ENCODE measurements at regions not wholly inside any gene's neighbourhood (a gene's known extent, or its start where the extent isn't known, plus 50 kb on each side); places are given as distances from the start of the nearest gene placed in this dataset.

GRCh38 chr17:70794738-70795137 is 625.4 kb downstream of the KCNJ2 start:
- POLR2A ChIA-PET: no interaction called here
- no TSS peak for BruUV-seq (replicated peaks)
- CTCF ChIA-PET: interaction anchor here (0.7 to 0.8 kb wide), 3 partner anchors 11 to 135 kb away, joined by 3 to 5 read pairs (median 3); no protein-coding TSS in a partner anchor
- intact Hi-C loops (cut with micrococcal nuclease): no loop called here
- no peaks in the 10 kb centered on the region for H3K27me3 Mint-ChIP-seq (ENCODE audit: insufficient read depth, unreplicated experiment)
- H3K4me3 Mint-ChIP-seq (ENCODE audit: unreplicated experiment): no peak overlapping the region
- TF ChIP-seq, protein P1, sequence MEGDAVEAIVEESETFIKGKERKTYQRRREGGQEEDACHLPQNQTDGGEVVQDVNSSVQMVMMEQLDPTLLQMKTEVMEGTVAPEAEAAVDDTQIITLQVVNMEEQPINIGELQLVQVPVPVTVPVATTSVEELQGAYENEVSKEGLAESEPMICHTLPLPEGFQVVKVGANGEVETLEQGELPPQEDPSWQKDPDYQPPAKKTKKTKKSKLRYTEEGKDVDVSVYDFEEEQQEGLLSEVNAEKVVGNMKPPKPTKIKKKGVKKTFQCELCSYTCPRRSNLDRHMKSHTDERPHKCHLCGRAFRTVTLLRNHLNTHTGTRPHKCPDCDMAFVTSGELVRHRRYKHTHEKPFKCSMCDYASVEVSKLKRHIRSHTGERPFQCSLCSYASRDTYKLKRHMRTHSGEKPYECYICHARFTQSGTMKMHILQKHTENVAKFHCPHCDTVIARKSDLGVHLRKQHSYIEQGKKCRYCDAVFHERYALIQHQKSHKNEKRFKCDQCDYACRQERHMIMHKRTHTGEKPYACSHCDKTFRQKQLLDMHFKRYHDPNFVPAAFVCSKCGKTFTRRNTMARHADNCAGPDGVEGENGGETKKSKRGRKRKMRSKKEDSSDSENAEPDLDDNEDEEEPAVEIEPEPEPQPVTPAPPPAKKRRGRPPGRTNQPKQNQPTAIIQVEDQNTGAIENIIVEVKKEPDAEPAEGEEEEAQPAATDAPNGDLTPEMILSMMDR (IDR thresholded peaks at IDR 0.05; ENCODE audit: unreplicated experiment): no peak
- no peaks in the 10 kb centered on the region for H3K9me3 Mint-ChIP-seq (ENCODE audit: unreplicated experiment)
- no peak overlapping the region for H3K27ac Mint-ChIP-seq (ENCODE audit: low read depth, unreplicated experiment)
- H3K4me1 Mint-ChIP-seq (ENCODE audit: insufficient read depth, unreplicated experiment): no peaks in the 10 kb centered on the region
- DNase-seq (ENCODE audit: unreplicated experiment): no peak
- H3K36me3 Mint-ChIP-seq (ENCODE audit: insufficient read depth, unreplicated experiment): no peaks in the 10 kb centered on the region

GRCh38 chr17:70795620-70796019 is 626.3 kb downstream of the KCNJ2 start:
- CTCF ChIA-PET: interaction anchor here (0.6 to 0.8 kb wide), 3 partner anchors 12 to 540 kb away, joined by 3 to 5 read pairs (median 3); no protein-coding TSS in a partner anchor
- POLR2A ChIA-PET: no interaction called here
- Mint-ChIP-seq H3K36me3 (ENCODE audit: insufficient read depth, unreplicated experiment) (no peaks in the 10 kb centered on the region), H3K27ac (ENCODE audit: low read depth, unreplicated experiment) (no peak overlapping the region), H3K4me3 (ENCODE audit: unreplicated experiment) (no peak overlapping the region), H3K27me3 (ENCODE audit: insufficient read depth, unreplicated experiment) (no peaks in the 10 kb centered on the region), H3K9me3 (ENCODE audit: unreplicated experiment) (no peaks in the 10 kb centered on the region), H3K4me1 (ENCODE audit: insufficient read depth, unreplicated experiment) (no peaks in the 10 kb centered on the region)
- TF ChIP-seq, protein P1 (IDR thresholded peaks at IDR 0.05; ENCODE audit: unreplicated experiment): no peak
- BruUV-seq (replicated peaks): no TSS peak
- intact Hi-C loops (cut with micrococcal nuclease): no loop called here
- DNase-seq (ENCODE audit: unreplicated experiment): no peak

DNA sequence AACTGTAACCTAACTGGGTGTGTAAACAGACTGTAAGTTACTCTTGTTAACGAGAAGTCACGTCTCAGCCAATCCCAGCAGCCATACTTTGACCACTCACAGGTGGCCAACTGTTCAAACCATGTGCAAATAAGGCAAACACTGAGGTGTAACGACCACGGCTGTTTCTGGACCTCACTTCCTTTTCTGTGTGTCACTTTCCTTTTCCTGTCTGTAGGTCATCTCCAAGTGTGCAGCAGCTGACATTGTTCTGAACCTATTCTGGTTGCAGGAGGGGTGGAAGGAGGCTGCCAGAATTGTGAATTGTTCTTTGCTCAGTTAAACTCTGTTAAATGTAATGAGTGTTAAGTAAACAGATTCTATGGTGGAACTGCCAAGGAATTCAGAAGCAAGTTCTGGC is 627.4 kb downstream of the KCNJ2 start:
- Mint-ChIP-seq H3K4me1 (ENCODE audit: insufficient read depth, unreplicated experiment) (no peaks in the 10 kb centered on the region), H3K36me3 (ENCODE audit: insufficient read depth, unreplicated experiment) (no peaks in the 10 kb centered on the region), H3K27me3 (ENCODE audit: insufficient read depth, unreplicated experiment) (no peaks in the 10 kb centered on the region), H3K27ac (ENCODE audit: low read depth, unreplicated experiment) (no peak overlapping the region), H3K4me3 (ENCODE audit: unreplicated experiment) (no peak overlapping the region), H3K9me3 (ENCODE audit: unreplicated experiment) (no peaks in the 10 kb centered on the region)
- no peak for DNase-seq (ENCODE audit: unreplicated experiment)
- intact Hi-C loops (cut with micrococcal nuclease): no loop called here
- TF ChIP-seq, protein P1 (IDR thresholded peaks at IDR 0.05; ENCODE audit: unreplicated experiment): no peak
- POLR2A ChIA-PET: no interaction called here
- CTCF ChIA-PET: interaction anchor here (0.6 kb wide), 1 partner anchor 770 kb away, joined by 3 read pairs; no protein-coding TSS in a partner anchor
- no TSS peak for BruUV-seq (replicated peaks)

- no peaks in the 10 kb centered on the region for H3K36me3 Mint-ChIP-seq (ENCODE audit: insufficient read depth, unreplicated experiment)
- H3K9me3 Mint-ChIP-seq (ENCODE audit: unreplicated experiment): no peaks in the 10 kb centered on the region
- POLR2A ChIA-PET: no interaction called here
- no peak overlapping the region for H3K27ac Mint-ChIP-seq (ENCODE audit: low read depth, unreplicated experiment)
- H3K27me3 Mint-ChIP-seq (ENCODE audit: insufficient read depth, unreplicated experiment): no peaks in the 10 kb centered on the region
- H3K4me3 Mint-ChIP-seq (ENCODE audit: unreplicated experiment): no peak overlapping the region
- intact Hi-C loops (cut with micrococcal nuclease): no loop called here
- DNase-seq (ENCODE audit: unreplicated experiment): no peak
- CTCF ChIA-PET: no interaction called here
- no peaks in the 10 kb centered on the region for H3K4me1 Mint-ChIP-seq (ENCODE audit: insufficient read depth, unreplicated experiment)
- BruUV-seq (replicated peaks): no TSS peak
- TF ChIP-seq, protein P1 (IDR thresholded peaks at IDR 0.05; ENCODE audit: unreplicated experiment): no peak
These were observed 627.8 kb downstream of the KCNJ2 start for GRCh38 chr17:70797166-70797565.

Measured in MCF 10A (cell line).